GM10248 (cell line): ENCODE measurements at regions not wholly inside any gene's neighbourhood (a gene's known extent, or its start where the extent isn't known, plus 50 kb on each side); places are given as distances from the start of the nearest gene placed in this dataset.
"Not testable (repeated sequence)": the region's sequence is repeated elsewhere in the genome, so short reads cannot be mapped to it uniquely, and the experiment has no call there.

Source experiments
- CTCF ChIA-PET: fragments of 300-600 bp; sonication (Branson Sonifier 250); formaldehyde crosslinking; extraction: SDS; loops from one replicate; lab custom pipeline; 2021; ENCODE audit warnings: antibody characterized with exemption; lab: Yijun Ruan, JAX
- POLR2A ChIA-PET: fragments of 350-650 bp; sonication (Branson Sonifier 250); formaldehyde crosslinking; extraction: SDS; loops from one replicate; lab custom pipeline; 2020; ENCODE audit warnings: antibody characterized with exemption; lab: Yijun Ruan, JAX
- DNase-seq: peaks from one replicate; pipeline ENCODE4 v3.0.0; 2012; ENCODE audit errors: extremely low spot score
- TF ChIP-seq, protein P1 (sequence below): IDR thresholded peaks from 2 replicates; pipeline ENCODE4 v1.5.1; 2012; ENCODE audit warnings: mild to moderate bottlenecking, low read depth; ENCODE audit errors: extremely low read depth, missing control alignments, control extremely low read depth

DNA sequence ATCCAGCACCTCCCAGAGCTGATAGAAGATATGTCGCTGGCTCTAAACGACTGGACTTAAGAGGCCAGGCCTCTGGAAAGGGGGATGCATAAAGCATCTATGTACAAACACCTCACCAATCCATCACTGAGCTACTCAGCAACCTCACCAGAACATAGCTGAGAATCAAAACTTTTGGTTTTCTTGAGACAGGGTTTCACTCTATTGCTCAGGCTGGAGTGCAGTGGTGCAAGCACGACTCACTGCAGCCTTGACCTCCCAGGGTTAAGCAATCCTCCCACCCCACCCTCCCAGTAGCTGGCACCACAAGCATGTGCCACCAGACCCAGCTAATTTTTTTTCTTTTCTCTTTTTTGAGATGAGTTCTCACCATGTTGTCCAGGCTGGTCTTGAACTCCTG, 62.9 kb upstream of the MSH6 start:
- TF ChIP-seq, protein P1, sequence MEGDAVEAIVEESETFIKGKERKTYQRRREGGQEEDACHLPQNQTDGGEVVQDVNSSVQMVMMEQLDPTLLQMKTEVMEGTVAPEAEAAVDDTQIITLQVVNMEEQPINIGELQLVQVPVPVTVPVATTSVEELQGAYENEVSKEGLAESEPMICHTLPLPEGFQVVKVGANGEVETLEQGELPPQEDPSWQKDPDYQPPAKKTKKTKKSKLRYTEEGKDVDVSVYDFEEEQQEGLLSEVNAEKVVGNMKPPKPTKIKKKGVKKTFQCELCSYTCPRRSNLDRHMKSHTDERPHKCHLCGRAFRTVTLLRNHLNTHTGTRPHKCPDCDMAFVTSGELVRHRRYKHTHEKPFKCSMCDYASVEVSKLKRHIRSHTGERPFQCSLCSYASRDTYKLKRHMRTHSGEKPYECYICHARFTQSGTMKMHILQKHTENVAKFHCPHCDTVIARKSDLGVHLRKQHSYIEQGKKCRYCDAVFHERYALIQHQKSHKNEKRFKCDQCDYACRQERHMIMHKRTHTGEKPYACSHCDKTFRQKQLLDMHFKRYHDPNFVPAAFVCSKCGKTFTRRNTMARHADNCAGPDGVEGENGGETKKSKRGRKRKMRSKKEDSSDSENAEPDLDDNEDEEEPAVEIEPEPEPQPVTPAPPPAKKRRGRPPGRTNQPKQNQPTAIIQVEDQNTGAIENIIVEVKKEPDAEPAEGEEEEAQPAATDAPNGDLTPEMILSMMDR, result no peak
- ChIA-PET CTCF (interaction anchor here (0.9 to 4.0 kb wide), 5 partner anchors 11 to 47 kb away, joined by 3 to 16 read pairs (median 4); no protein-coding TSS in a partner anchor), POLR2A (no interaction called here)
- DNase-seq, result no peak

DNA sequence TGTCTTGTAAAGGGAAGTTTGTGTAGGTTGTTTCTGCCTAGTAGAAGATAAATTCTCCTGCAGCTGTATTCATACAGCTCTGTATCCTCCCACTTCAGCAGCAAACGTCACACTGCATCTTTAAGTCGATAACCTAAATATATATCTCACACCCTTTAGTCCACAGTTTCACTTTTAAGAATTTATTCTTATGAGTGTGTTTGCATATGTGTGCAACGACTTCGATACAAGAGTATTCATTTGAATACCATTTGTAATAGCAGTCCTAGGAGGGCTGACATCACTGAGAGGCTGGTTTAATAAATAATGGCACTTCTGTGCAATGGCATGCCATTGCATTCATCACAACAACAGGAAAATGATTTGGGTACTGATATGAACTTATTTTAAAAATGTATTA, 63.8 kb upstream of the MSH6 start:
- peak; percentile 53 for DNase-seq
- TF ChIP-seq, protein P1, result no peak
- POLR2A ChIA-PET, result no interaction called here
- CTCF ChIA-PET, result interaction anchor here (0.9 to 4.0 kb wide), 5 partner anchors 10 to 48 kb away, joined by 3 to 16 read pairs (median 4); no protein-coding TSS in a partner anchor

DNA sequence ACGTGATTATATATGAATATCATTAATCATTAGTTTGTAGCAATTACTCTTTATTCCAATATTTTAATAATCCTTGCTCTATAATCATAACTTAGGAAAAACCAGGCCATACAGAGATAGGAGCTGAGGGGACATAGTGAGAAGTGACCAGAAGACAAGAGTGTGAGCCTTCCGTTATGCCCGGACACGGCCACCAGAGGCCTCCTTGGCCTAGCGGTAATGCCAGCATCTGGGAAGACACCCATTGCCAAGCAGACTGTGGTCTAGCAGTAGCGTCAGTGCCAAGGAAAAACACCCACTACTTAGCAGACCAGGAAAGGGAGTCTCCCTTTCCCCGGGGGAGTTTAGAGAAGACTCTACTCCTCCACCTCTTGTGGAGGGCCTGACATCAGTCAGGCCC, 66.6 kb upstream of the MSH6 start:
- CTCF ChIA-PET, result interaction anchor here (1.6 kb wide), 1 partner anchor 51 kb away, joined by 5 read pairs; no protein-coding TSS in a partner anchor
- DNase-seq, POLR2A ChIA-PET: not testable (repeated sequence)

DNA sequence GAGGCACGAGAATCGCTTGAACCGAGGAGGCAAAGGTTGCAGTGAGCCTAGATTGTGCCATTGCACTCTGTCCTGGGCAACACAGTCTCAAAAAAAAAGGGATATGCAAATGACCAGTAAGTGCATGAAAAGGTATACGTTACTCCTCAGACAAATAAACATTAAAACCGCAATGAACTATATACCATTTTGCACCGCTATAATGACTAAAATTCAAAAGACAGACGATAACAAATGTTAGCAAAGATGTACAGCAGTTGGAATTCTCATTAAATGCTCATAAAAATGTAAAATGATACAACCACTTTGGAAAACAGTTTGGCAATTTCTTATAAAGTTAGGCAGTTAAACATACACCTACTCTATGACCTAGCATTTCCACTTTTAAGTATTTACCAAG, 67.4 kb upstream of the MSH6 start:
- ChIA-PET POLR2A (no interaction called here), CTCF (interaction anchor here (1.6 kb wide), 1 partner anchor 52 kb away, joined by 5 read pairs; no protein-coding TSS in a partner anchor)
- TF ChIP-seq, protein P1, result no peak
- DNase-seq, result no peak

DNA sequence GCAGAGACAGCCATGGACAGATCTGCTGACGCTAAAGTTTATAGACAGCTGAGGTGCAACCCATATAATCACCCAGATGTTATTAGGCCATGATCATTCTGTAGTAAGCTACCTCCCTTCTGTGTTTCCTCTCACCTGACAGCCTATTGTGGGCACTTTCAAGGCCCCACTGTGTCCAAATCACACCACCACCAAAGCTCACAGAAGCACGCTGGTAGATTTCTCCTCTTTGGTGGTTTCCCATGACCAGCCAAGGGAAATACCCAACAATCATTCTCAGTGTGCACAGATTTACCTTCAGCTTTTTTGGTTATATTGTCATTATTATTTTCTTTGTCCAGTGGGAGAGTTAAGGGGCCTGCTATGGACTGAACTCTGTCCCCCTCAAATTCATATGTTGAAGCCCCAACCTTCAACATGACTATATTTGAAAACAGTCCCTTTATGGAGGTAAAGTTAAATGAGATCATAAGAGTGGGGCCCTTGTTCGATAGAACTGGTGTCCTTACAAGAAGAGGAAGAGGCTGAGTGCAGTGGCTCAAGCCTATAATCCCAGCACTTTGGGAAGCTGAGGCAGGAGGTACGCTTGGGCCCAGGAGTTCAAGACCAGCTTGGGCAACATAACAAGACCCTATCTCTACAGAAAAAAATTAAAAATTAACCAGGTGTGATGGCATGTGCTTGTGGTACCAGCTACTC, 74.0 kb upstream of the MSH6 start:
- CTCF ChIA-PET, result interaction anchor here (1.0 to 1.6 kb wide), 5 partner anchors 10 to 156 kb away, joined by 3 to 7 read pairs (median 3); no protein-coding TSS in a partner anchor
- TF ChIP-seq, protein P1, result no peak

DNA sequence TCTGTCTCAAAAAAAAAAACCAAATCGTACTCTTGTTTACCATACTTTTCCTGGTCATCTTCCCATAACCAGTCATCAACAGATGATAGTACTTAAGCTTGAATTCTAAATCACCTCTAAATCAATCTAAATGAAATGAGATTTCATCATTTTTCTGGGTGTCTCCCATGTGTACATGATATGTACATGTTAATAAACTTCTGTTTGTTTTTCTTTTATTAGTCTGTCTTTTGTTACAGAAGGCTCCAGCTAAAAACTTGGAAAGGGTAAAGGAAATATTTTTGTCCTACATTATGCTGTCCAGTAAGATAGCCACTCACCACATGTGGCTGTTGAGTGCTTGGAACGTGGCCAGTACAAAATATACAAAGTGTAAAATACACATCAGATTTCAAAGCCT, 78.7 kb upstream of the MSH6 start:
- ChIA-PET CTCF (interaction anchor here (1.0 kb wide), 1 partner anchor 35 kb away, joined by 3 read pairs; no protein-coding TSS in a partner anchor), POLR2A (no interaction called here)
- DNase-seq, result no peak
- TF ChIP-seq, protein P1, result no peak

More for the DNA sequence above, 74.0 kb upstream of the MSH6 start:
- POLR2A ChIA-PET, result interaction anchor here (0.5 kb wide), 1 partner anchor 74 kb away, joined by 5 read pairs; no protein-coding TSS in a partner anchor
- DNase-seq, result peak; percentile 34
